Peyer's patch (tissue), 4 donors: ENCODE measurements at regions not wholly inside any gene's neighbourhood (a gene's known extent, or its start where the extent isn't known, plus 50 kb on each side); places are given as distances from the start of the nearest gene placed in this dataset.

ENCODE experiments used
- DNase-seq, 3 donors: peaks; one replicate each; pipeline ENCODE4 v3.0.0-alpha.2; 2017 to 2019
- H3K27ac ChIP-seq, 4 donors: fragments of 200-600 bp; sonication (generic); one replicate each; pipeline ENCODE4 v1.5.1; 2016 to 2019
- H3K27me3 ChIP-seq, 2 donors: fragments of 200-600 bp; sonication (generic); one replicate each; pipeline ENCODE4 v1.5.1; 2019
- H3K36me3 ChIP-seq, 3 donors: fragments of 200-600 bp; sonication (generic); one replicate each; pipeline ENCODE4 v1.5.1; 2016 to 2019
- H3K4me1 ChIP-seq, 4 donors: fragments of 200-600 bp; sonication (generic); one replicate each; pipeline ENCODE4 v1.5.1; 2016 to 2019
- H3K4me3 ChIP-seq, 4 donors: fragments of 200-600 bp; sonication (generic); 1 replicate in 3 of 4; 2 replicates in 1 of 4; pipeline ENCODE4 v1.5.1; 2016 to 2019; ENCODE audit warnings: mild to moderate bottlenecking in 1 of 4
- H3K9me3 ChIP-seq, 4 donors: fragments of 200-600 bp; sonication (generic); one replicate each; pipeline ENCODE4 v1.5.1; 2016 to 2019; ENCODE audit warnings: mild to moderate bottlenecking in 1 of 4
- POLR2A ChIP-seq, 2 donors: fragments of 450-650 bp; IDR thresholded peaks; one replicate each; pipeline ENCODE4 v1.5.1; 2017; ENCODE audit warnings: antibody characterized with exemption in 2 of 2, mild to moderate bottlenecking in 2 of 2, moderate library complexity in 2 of 2
- TF ChIP-seq, protein P1 (sequence below), 6 experiments: fragments of 450-650 bp in 4 of 6; fragments of 200-600 bp in 2 of 6; sonication (generic) in 1 of 6; IDR thresholded peaks; one replicate each; pipeline ENCODE4 v1.5.1; 2017 to 2019; ENCODE audit warnings: antibody characterized with exemption in 6 of 6, mild to moderate bottlenecking in 3 of 6, moderate library complexity in 1 of 6

DNA sequence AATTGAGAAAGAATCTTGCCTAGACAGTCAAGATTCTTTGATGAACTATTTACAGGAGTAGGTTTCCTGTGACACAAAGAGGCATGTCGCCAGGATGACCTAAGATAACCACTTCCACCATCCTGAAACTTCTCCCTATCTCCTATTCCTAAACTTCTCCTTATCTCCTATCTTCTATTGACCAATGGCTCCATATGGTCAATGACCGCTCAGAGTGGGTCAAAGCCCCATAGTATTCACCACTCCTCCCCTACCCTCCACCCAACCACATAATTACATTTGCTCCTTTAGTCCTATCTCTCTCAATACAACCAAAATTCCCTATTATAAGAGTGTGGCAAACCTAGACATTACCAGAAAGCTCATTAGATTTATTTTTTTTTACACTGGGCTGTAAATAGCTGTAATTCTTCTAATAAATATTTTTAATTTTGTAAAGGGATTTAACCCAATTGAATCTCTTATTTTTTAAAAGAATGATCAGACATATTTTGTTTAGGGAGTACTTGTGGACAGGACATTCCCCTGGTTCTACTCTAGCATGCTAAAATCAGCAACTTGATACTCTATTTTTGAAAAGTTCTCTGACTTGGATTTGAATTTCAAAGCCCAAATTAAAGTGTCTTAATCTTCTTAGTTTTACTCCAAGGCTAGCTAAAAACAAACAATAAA, 416.0 kb upstream of the CCNH start:
- H3K27ac ChIP-seq: no peak overlapping the region
- H3K9me3 ChIP-seq: no peaks in the 10 kb centered on the region
- TF ChIP-seq POLR2A (IDR thresholded peaks at IDR 0.05): no peak
- TF ChIP-seq, protein P1, sequence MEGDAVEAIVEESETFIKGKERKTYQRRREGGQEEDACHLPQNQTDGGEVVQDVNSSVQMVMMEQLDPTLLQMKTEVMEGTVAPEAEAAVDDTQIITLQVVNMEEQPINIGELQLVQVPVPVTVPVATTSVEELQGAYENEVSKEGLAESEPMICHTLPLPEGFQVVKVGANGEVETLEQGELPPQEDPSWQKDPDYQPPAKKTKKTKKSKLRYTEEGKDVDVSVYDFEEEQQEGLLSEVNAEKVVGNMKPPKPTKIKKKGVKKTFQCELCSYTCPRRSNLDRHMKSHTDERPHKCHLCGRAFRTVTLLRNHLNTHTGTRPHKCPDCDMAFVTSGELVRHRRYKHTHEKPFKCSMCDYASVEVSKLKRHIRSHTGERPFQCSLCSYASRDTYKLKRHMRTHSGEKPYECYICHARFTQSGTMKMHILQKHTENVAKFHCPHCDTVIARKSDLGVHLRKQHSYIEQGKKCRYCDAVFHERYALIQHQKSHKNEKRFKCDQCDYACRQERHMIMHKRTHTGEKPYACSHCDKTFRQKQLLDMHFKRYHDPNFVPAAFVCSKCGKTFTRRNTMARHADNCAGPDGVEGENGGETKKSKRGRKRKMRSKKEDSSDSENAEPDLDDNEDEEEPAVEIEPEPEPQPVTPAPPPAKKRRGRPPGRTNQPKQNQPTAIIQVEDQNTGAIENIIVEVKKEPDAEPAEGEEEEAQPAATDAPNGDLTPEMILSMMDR (IDR thresholded peaks at IDR 0.05): no peak
- H3K36me3 ChIP-seq: no peaks in the 10 kb centered on the region
- H3K27me3 ChIP-seq: no peaks in the 10 kb centered on the region
- no peak overlapping the region for H3K4me3 ChIP-seq
- no peaks in the 10 kb centered on the region for H3K4me1 ChIP-seq
- DNase-seq: no peak

DNA sequence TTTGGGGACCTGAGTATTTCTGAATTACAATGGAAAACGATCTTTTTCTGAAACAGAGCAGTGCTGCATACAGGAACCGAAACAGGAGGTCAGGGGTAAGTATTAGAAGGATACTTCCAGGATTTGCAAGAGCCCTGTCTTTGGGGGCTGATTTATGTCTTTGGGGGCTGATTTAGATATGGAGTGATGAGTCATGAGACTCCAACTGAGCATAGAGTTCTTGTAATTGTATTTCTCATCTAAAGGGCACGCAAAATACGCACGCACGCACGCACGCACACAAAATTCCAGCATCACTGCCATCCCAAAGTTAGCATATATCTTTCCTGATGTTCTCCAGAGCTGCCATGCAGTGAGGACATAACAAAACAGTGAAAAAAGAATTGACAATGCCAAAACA, 414.8 kb upstream of the CCNH start:
- H3K36me3 ChIP-seq: no peaks in the 10 kb centered on the region
- no peaks in the 10 kb centered on the region for H3K9me3 ChIP-seq
- TF ChIP-seq, protein P1 (IDR thresholded peaks at IDR 0.05): no peak
- TF ChIP-seq POLR2A (IDR thresholded peaks at IDR 0.05): no peak
- no peaks in the 10 kb centered on the region for H3K27me3 ChIP-seq
- H3K4me1 ChIP-seq: no peaks in the 10 kb centered on the region
- no peak overlapping the region for H3K27ac ChIP-seq
- no peak overlapping the region for H3K4me3 ChIP-seq
- DNase-seq: no peak

DNA sequence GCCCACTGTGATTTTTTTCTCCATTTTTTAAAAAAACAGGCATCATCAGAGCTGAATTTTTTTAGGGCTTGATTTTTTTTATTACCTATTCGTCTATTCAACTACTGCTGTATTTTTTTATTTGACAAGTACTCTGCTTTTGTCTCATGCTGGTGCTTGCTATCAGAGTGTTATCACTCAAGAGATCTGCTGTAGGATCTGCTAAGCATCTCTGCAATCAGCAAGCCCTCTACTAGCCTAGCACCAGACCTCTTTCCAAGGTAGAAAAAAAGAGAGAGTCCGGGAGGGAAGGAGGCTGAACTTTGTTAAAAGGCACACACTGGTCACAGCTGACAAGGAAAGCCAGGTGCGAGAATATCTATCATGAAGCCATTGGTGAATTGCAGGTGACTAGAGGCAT, 413.8 kb upstream of the CCNH start:
- no peak for DNase-seq
- H3K9me3 ChIP-seq: no peaks in the 10 kb centered on the region

DNA sequence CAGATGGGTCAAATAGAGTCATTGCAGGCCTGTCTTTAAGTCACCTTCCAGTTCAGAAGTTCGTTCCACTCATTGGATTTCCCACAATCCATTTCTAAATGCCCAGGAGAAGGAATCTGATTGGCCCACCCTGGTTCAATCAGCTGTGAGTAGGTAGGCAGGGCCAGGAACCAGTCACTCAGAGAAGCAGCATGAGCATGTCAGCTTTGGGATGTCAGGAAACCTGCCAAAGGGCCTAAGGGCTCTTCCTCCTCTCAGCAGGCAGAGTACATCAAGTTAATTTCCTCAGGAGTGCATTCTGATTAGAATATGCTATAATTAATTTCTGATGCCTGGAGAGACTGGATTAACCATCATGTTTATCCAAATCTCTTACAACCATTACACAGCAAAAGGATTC, 412.9 kb upstream of the CCNH start:
- H3K4me3 ChIP-seq: no peak overlapping the region
- DNase-seq: no peak
- H3K27ac ChIP-seq: no peak overlapping the region
- H3K27me3 ChIP-seq: no peaks in the 10 kb centered on the region
- no peaks in the 10 kb centered on the region for H3K9me3 ChIP-seq
- no peaks in the 10 kb centered on the region for H3K4me1 ChIP-seq
- no peaks in the 10 kb centered on the region for H3K36me3 ChIP-seq
- TF ChIP-seq, protein P1 (IDR thresholded peaks at IDR 0.05): no peak
- no peak for TF ChIP-seq POLR2A (IDR thresholded peaks at IDR 0.05)

More for the DNA sequence above, 413.8 kb upstream of the CCNH start:
- Histone ChIP-seq H3K36me3 (no peaks in the 10 kb centered on the region), H3K4me3 (no peak overlapping the region), H3K27ac (no peak overlapping the region), H3K4me1 (no peaks in the 10 kb centered on the region), H3K27me3 (no peaks in the 10 kb centered on the region)
- TF ChIP-seq, protein P1 (IDR thresholded peaks at IDR 0.05): no peak
- no peak for TF ChIP-seq POLR2A (IDR thresholded peaks at IDR 0.05)

DNA sequence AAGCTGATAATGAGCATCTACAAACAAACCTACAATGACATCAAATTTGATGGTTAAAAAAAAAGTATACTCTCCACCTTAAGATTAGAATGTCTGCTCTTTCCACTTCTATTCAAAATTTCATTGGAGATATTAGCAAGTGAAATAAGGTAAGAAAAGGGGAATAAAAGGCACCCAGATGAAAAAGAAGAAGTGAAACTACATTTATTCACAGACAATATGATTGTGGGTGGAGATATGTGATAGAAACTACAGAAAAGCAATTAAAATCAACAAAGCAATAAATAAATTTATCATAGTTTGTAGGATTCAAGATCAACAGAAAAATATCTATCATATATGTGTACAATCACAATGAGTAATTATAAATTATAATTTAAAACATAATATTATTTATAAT, 395.1 kb upstream of the CCNH start:
- no peaks in the 10 kb centered on the region for H3K9me3 ChIP-seq
- H3K27me3 ChIP-seq: no peaks in the 10 kb centered on the region
- no peaks in the 10 kb centered on the region for H3K4me1 ChIP-seq
- no peak for DNase-seq
- TF ChIP-seq, protein P1 (IDR thresholded peaks at IDR 0.05): no peak
- TF ChIP-seq POLR2A (IDR thresholded peaks at IDR 0.05): no peak
- no peaks in the 10 kb centered on the region for H3K36me3 ChIP-seq
- H3K4me3 ChIP-seq: no peak overlapping the region
- H3K27ac ChIP-seq: no peak overlapping the region

DNA sequence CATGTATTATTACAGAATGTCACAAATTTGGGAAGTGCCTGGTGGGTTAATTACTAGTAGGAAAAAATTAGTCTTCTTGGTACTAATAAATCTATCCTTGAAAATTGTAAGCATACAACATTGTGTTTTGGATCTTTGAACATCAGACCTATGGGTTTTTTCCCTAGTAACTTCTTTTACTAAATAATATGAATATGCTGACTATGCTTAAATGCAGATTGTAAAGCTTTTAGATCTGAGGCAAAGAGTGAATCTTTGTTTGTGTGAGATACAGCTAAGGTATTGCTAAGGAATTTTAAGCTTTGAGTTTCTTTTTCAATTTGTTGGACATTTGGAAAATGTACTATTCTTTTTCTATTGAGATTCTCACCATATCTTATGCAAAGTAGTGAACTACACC, 390.6 kb upstream of the CCNH start:
- H3K4me1 ChIP-seq: no peaks in the 10 kb centered on the region
- H3K36me3 ChIP-seq: no peaks in the 10 kb centered on the region
- H3K27ac ChIP-seq: no peak overlapping the region
- no peak overlapping the region for H3K4me3 ChIP-seq
- no peak for DNase-seq
- TF ChIP-seq, protein P1 (IDR thresholded peaks at IDR 0.05): no peak
- no peak for TF ChIP-seq POLR2A (IDR thresholded peaks at IDR 0.05)
- H3K27me3 ChIP-seq: no peaks in the 10 kb centered on the region
- H3K9me3 ChIP-seq: no peaks in the 10 kb centered on the region
